NCI-H748 treated with DMSO at 0.1 percent for 48 hours (cell line): ENCODE measurements at regions not wholly inside any gene's neighbourhood (a gene's known extent, or its start where the extent isn't known, plus 50 kb on each side); places are given as distances from the start of the nearest gene placed in this dataset.
"Not testable (repeated sequence)": the region's sequence is repeated elsewhere in the genome, so short reads cannot be mapped to it uniquely, and the experiment has no call there.

Source experiments
- DNase-seq: peaks from one replicate; lab custom pipeline; 2025; lab: John Stamatoyannopoulos, UW

GRCh38 chr7:12884856-12885440 lies 197.5 kb downstream of the ARL4A start:
- no peak for DNase-seq

DNA sequence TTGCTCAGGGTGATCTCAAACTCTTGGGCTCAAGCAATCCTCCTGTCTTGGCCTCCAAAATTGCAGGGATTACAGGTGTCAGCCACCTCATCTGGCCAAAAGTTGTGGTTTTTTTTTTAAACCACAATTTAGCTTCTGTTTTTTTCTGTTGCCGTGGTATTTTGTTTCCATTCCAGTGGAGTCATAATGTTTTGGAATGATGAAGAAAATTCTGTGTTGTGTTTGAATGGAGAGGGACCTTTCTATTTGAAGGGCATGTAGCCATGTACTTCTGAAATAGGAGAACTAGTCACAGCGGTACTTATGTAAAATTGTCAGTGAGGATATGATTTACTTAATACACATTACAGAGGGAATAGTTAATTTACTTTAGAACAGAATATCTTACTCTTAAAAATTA lies 201.3 kb downstream of the ARL4A start:
- no peak for DNase-seq

GRCh38 chr7:12889391-12889790 lies 202.0 kb downstream of the ARL4A start:
- no peak for DNase-seq

DNA sequence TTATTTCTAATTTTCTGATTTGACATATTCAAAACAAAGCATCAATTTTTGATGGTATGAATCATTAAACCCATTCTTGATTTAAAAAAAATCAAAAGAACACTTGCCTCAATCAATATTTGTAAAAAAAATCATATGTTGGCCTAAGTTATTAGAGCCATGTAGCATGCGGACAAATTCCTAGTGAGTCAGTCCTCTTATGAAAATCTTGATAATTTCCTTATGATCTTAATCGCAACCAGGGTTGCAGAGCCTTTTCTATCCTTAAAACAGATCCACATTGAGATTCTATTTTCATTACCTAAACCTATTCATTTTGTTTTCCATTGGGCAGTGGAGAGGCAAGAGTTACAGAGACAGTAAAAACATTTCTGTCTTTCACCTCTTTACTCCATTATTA lies 203.2 kb downstream of the ARL4A start:
- DNase-seq, result no peak

- DNase-seq, result no peak
Measured at GRCh38 chr7:12893292-12893691, 205.9 kb downstream of the ARL4A start.

DNA sequence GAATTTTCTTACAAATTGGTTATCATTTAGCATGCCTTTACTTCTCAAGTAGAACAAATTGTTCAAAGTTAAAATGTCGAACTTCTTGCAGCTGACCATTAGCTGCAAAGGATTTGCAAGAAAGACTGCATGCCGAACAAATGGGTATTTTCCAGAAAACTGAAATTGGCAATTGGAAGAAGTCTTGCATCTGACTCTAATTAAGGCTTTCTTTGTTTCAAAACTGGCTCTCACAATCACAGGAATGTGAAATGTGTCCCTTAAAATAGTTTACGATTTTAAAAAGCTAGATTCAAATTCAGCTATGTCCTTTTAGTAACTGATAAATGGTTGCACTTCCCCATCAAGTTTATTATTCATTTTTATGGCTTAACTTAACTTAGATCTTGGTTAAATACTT lies 207.9 kb downstream of the ARL4A start:
- DNase-seq, result no peak

DNA sequence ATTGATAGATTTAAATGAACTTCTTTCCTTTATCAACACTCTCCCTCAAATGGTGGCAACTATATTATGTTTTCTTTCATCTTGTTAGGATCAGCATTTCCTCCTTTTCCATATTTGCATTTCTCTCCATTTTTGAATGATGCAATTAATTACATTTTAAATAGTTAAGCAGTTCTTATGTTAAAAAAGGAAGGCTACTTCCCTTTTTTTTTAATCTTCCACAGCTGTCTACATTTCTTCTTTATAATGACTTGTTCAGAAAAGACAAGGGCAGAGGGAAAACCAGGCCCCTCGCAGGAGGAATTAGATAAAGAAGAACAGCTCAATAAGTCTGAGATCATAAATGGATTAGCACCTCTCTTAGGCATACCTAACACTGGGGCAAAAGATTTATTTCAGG lies 208.9 kb downstream of the ARL4A start:
- DNase-seq, result no peak

DNA sequence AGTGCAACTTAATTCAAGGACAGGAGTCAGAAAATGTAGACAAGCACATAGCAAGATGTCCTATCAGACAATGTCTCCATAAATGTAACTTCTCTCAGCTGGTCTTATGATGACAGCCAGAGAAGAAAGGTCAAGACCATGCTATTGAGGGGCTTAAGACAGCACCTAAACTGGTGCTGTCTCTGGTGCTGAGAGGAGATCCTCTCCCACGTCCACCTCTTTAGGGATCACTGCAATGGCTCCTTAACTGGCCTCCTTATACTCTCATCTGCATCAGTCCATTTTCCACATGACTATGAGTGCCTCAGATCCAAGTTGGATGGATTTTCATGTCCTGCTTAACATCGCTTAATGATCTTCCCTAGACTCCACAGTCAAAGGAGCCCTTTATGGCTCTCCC lies 210.6 kb downstream of the ARL4A start:
- DNase-seq, result no peak

- DNase-seq, result no peak
Measured at GRCh38 chr7:12898620-12899019, 211.2 kb downstream of the ARL4A start.

DNA sequence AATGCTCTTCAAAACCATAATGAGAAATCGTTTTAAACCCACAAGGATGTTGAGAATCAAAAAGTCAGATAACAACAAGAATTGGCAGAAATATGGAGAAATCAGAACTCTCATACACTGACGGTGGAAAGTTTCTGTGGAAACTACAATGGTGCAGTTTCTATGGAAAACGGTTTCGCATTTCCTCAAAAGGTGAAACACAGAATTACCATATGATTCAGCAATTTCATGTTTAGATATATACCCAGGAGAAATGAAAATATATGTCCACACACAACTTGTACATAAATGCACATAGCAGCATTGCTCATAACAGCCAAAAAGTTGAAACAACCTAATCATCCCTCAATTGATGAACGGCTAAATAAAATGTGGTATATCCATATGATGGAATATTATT lies 218.2 kb downstream of the ARL4A start:
- no peak for DNase-seq

DNA sequence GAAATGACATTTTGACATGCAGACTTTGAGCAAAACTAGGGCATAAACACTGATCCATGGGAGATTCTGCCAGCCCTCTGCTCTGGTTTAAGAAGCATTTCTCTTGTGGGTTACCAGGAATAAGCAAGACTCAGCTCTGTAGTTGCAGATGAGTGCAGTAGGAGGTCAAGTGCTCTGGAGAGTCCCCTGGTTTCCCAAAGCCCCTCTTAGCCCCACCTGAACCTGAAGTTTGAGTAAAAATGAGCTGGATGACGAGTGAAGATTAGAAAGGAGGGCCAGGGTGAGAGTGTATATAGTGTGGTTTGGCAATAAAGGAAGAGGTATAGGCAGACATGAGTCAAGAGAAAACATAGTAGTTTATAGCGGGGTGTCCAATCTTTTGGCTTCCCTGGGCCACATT lies 220.3 kb downstream of the ARL4A start:
- no peak for DNase-seq

- no peak for DNase-seq
Measured at GRCh38 chr7:12909483-12909882, 222.1 kb downstream of the ARL4A start.

- DNase-seq, result no peak
Measured at GRCh38 chr7:12911053-12911452, 223.6 kb downstream of the ARL4A start.

DNA sequence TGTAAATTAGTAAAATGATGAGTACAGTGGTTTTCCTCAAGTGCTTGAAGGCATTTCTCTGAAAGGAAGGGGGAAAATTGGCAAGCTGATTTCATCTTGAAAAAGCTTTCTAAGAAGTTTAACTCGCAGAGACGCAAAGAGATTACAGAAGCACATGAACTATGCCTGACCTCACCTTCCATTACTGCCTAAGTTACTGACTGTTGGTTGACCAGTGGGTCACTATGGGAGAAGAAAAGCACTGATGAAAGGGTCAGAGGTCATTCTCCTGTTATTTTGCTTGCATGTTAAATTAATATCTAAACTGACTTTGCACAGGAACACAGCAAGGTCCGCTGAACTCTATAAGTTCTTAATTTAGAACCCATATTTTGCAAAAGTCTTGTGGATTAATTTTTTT lies 225.6 kb downstream of the ARL4A start:
- DNase-seq, result no peak

DNA sequence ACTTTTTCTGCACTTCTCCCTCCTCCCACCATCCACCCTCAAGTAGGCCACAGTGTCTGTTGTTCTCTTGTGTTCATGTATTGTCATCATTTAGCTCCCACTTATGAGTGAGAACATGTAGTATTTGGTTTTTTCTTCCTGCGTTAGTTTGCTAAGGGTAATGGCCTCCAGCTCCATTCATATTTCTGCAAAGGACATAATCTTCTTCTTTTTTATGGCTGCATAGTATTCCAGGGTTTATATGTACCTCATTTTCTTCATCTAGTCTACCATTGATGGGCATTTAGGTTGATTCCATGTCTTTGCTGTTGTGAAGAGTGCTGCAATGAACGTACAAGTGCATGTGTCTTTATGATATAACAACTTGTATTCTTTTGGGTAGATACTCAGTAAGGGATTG lies 230.4 kb downstream of the ARL4A start:
- DNase-seq, result no peak

- no peak for DNase-seq
Measured at GRCh38 chr7:12921751-12922345, 234.4 kb downstream of the ARL4A start.

DNA sequence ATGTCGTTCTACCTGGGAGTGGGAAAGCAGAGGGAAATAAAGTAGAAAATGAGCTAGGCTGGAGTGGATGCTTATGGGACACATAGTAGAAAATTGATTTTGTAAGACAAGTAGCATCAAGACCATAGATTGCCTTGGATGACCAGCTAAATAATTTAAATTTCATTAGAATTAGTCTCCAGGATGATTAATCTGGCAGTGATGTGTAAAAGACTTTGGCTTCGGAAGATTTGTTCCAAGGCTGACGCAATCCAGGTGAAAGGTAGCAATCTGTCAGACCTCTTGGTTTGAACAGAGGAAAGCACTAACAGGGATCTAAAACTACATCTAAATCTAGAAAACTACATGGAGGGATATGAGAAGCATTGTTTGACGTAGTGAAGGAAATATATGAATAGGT lies 236.5 kb downstream of the ARL4A start:
- DNase-seq, result no peak

DNA sequence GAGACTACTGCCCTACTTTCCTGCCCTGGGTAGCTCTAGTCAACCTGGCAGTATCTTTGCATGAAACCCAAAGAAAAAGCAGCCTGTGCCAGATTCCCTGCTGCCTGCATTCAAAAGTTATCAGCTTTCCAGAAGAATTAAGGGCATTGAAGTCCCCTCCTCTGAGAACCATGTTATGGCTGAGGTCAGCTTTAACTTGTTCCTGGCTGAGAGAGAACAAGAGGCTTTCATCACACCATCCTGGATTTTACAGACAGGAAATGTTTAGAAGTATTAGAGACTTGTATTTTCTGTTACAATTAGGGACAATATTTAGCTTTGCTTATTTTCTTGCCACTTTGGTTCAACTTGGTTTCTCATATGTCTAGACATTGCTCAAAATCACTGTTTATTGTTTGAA lies 238.8 kb downstream of the ARL4A start:
- no peak for DNase-seq

- DNase-seq, result peak; percentile 66
Measured at GRCh38 chr7:12927635-12928434, 240.4 kb downstream of the ARL4A start.

DNA sequence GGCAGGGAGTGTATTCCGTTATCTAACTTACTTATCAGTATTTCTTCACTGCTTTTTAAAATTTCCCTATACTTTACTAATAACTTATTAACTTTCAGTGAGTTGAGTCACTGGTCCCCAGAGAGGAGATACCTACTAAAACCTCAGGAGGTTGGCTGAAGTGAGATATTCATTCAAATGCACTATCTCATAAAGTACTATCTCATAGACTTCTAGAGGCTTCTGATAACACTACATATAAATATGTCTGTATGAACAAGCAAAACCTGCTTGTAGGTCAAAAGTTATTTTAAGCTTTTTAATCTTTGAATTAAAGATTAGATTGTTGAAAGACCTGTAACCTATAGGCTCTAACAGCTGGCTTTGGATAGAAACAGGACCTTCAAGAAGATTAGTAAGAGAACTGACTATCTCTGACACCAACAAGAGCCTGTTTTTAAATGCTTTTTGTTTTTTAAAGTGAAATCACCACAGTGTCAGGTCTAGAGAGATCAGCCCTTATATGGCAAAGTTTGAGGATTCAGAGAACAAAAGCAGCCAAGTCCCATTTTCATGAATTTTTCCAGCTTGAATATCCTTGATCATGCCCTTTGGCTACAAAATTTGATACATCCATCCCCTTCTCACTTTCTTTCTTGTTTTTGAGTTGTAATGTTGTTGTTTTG lies 242.2 kb downstream of the ARL4A start:
- no peak for DNase-seq

GRCh38 chr7:12930534-12930933 lies 243.1 kb downstream of the ARL4A start:
- no peak for DNase-seq

DNA sequence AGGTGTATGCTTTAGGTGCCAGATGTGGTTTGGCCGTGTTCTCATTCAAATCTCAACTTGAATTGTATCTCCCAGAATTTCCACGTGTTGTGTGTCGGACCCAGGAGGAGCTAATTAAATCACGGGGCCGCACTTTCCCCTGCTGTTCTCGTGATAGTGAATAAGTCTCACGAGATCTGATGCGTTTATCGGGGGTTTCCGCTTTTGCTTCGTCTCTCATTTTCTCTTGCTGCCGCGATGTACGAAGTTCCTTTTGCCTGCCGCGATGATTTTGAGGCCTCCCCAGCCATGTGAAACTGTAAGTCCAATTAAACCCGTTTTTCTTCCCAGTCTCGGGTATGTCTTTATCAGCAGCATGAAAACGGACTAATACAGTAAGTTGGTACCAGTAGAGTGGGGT lies 244.0 kb downstream of the ARL4A start:
- DNase-seq, result not testable (repeated sequence)

DNA sequence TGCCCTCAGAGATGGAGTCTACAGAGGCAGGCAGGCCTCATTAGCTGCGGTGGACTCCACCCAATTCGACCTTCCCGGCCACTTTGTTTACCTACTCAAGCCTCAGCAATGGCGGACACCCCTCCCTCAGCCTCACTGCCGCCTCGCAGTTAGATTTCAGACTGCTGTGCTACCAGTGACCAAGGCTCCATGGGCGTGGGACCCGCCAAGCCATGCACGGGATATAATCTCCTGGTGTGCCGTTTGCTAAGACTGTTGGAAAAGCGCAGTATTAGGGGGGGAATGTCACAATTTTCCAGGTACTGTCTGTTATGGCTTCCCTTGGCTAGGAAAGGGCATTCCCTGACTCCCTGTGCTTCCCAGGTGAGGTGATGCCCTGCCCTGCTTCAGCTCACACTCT lies 252.3 kb downstream of the ARL4A start:
- no peak for DNase-seq
